Fibroblast of villous mesenchyme (primary cell): ENCODE measurements at regions not wholly inside any gene's neighbourhood (a gene's known extent, or its start where the extent isn't known, plus 50 kb on each side); places are given as distances from the start of the nearest gene placed in this dataset.
A peak's percentile ranks its signal among the peaks of the same experiment; 100 is the strongest.

Source experiments
- DNase-seq: peaks from one replicate; pipeline ENCODE4 v3.0.0-alpha.2; 2010; ENCODE audit warnings: low read depth
- H3K4me3 ChIP-seq: 2 replicates; pipeline ENCODE4 v1.5.1; 2011; ENCODE audit warnings: low read depth, mild to moderate bottlenecking, low read length
- TF ChIP-seq, protein P1 (sequence below): IDR thresholded peaks from 2 replicates; pipeline ENCODE4 v1.5.1; 2012; ENCODE audit warnings: low read depth, mild to moderate bottlenecking, low read length; ENCODE audit not compliant: insufficient read depth

DNA sequence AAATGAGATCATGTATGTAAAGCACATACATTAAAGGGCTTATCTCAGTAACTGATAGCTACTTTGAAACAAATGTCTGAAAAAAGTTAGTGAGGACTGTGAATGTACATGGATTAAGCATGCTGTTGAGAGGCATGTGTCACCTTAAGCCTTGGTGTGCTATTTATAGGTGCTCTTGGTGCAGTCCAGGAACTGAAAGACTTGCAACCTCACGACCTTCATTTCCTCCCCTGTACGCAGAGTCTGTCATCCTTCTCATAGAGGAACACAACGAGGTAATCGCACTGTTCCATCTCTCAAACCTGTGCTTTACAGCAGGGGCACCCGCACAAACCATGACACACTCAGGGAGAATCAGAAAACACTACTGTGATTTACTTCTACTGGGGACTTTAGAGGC is 65.6 kb downstream of the UFM1 start:
- no peak overlapping the region for H3K4me3 ChIP-seq
- no peak for DNase-seq
- TF ChIP-seq, protein P1, sequence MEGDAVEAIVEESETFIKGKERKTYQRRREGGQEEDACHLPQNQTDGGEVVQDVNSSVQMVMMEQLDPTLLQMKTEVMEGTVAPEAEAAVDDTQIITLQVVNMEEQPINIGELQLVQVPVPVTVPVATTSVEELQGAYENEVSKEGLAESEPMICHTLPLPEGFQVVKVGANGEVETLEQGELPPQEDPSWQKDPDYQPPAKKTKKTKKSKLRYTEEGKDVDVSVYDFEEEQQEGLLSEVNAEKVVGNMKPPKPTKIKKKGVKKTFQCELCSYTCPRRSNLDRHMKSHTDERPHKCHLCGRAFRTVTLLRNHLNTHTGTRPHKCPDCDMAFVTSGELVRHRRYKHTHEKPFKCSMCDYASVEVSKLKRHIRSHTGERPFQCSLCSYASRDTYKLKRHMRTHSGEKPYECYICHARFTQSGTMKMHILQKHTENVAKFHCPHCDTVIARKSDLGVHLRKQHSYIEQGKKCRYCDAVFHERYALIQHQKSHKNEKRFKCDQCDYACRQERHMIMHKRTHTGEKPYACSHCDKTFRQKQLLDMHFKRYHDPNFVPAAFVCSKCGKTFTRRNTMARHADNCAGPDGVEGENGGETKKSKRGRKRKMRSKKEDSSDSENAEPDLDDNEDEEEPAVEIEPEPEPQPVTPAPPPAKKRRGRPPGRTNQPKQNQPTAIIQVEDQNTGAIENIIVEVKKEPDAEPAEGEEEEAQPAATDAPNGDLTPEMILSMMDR, result no peak

DNA sequence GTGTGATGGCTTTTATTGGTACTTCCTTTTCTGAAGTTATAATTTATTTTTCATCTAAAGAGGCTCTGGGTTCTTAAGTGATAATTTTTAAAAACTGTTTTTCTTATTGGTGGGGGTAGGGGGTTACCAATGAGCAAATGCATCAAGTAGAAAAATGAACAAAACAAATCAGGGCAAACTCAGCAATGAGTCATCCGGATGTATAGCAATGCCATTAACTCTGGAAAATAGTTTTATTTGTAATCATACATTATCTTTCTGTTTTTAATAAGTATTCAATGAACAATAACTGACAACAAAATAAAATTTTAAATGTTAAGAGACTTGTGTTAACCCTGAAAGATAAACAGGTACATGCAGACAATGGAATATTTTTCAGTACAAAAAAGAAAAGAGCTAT is 67.6 kb downstream of the UFM1 start:
- TF ChIP-seq, protein P1, result no peak
- no peak for DNase-seq

DNA sequence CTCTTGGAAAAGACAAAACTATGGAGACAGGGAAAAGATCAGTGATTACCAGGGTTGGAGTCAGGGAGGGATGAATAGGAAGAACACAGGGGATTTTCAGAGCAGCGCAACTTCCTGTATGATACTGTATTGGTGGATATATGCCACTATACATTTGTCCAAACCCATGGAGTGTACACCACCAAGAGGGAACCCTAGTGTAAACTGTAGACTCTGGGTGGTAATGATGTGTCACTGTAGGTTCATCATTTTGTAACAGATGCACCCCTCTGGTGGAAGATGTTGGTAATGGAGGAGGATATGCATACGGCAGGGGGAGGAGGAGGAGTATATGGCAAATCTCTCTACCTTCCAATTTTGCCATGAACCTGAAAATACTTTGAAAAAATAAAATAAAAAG is 68.1 kb downstream of the UFM1 start:
- H3K4me3 ChIP-seq, result no peak overlapping the region
- DNase-seq, result peak; percentile 34
- TF ChIP-seq, protein P1, result peak; percentile 66

More for the DNA sequence above, 67.6 kb downstream of the UFM1 start:
- no peak overlapping the region for H3K4me3 ChIP-seq

DNA sequence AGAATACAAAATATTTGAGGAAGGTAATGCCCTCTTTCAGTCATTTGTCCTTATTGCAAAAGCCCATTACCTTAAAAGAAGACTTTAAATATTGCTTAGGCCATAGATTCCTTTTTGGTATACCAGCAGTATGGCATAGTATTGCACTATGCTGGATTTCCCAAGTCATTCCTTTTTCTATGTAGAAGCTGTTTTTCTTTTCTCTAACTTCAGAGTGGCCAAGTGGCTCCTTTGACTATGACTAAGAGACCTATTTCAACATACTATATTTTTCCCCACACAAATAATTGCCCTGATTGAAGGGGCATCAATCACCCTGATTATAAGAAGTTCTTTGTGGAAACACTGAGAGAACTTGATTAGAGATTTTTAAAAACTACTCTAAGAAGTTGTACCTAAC is 68.6 kb downstream of the UFM1 start:
- TF ChIP-seq, protein P1, result no peak
- no peak for DNase-seq
- no peak overlapping the region for H3K4me3 ChIP-seq

DNA sequence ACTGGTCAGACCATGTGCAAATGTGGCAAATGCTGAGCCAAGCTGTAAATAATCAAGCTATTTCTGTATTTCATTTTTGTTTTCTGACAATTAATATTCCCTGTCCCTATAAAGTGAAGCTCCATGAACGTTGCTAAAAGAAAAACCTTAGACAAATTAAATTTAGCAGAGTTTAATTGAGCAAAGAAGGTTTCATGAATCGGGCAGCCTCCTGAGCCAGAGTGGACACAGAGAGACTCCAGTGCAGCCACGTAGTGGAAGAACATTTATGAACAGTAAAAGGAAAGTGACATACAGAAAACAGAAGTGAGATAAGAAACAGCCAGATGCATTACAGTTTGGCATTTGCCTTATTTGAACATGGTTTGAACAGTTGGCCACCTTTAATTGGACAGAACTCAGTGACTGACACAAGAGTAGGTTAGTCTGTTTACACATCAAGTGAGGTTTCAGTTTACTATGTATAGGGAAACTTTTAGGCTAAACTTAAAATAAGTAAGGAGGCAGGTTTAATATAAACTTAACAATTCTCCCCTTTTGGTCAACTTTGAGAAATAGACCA is 69.7 kb downstream of the UFM1 start:
- no peak overlapping the region for H3K4me3 ChIP-seq
- TF ChIP-seq, protein P1, result no peak

DNA sequence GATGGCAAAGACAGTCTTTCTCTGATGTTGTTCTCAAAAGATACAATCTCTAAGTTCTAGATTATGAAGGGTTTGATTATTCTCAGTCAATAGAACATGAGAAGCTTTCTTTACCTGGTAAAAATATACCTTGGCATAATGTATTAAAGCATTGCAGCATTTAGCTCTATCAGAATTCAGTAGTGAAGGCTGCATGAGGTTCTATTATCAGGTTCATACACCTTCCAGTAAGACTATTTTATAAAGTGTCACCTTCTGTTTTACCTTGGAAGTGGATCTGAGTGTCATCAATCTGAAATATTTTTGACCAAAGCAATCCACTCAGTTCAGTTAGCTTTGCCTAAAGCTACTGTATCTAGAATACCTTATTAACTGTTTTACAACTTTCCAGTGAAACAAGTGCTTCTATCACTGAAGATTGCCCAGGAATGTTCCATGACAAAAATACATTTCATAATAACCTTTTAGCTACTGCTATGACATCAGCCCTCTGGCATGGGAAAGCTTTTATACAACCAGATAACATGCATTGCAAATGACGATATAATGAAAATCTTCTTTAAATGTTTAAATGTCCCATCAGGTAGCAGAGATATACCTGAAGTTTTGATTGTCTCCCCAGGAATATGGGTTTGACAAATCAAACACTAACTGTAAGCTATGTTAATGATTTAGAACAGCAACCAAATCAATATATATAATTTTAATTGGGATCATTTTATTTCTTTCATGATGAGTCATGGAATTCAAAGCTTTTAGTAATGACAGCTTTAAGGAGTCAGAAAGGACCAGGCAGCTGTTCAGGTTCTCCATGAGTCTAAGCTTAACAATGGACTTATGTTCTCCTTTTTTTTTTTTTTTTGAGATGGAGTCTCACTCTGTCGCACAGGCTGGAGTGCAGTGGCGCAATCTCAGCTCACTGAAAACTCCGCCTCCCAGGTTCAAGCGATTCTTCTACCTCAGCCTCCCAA is 72.2 kb downstream of the UFM1 start:
- TF ChIP-seq, protein P1, result no peak
- DNase-seq, result peak; percentile 30
- H3K4me3 ChIP-seq, result no peak overlapping the region

More for the DNA sequence above, 69.7 kb downstream of the UFM1 start:
- DNase-seq, result no peak
